ENCODE measurements at regions not wholly inside any gene's neighbourhood (a gene's known extent, or its start where the extent isn't known, plus 50 kb on each side); places are given as distances from the start of the nearest gene placed in this dataset.

DNA sequence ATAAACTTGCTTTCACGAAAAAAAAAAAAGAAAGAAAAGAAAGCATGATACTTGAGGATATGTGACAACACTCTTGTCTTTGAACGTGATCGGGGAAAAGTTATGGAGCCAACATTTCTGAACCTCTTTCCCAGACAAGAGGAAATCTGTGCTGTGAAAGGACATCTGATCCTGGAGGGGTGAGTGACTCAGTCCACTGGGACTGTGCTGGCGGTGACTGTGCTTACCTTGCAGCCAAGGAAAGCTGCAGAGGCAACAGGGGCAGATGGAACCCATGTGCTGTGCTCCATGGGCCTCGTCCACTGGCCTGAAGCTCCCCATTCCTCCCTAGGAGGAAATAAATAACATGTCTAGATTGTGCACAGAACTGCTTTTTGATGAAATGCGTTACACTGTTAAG, 116.5 kb upstream of the RAB11FIP2 start:
- TF ChIP-seq, protein P1, sequence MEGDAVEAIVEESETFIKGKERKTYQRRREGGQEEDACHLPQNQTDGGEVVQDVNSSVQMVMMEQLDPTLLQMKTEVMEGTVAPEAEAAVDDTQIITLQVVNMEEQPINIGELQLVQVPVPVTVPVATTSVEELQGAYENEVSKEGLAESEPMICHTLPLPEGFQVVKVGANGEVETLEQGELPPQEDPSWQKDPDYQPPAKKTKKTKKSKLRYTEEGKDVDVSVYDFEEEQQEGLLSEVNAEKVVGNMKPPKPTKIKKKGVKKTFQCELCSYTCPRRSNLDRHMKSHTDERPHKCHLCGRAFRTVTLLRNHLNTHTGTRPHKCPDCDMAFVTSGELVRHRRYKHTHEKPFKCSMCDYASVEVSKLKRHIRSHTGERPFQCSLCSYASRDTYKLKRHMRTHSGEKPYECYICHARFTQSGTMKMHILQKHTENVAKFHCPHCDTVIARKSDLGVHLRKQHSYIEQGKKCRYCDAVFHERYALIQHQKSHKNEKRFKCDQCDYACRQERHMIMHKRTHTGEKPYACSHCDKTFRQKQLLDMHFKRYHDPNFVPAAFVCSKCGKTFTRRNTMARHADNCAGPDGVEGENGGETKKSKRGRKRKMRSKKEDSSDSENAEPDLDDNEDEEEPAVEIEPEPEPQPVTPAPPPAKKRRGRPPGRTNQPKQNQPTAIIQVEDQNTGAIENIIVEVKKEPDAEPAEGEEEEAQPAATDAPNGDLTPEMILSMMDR (IDR thresholded peaks at IDR 0.05), result no peak
- TF ChIP-seq POLR2A (IDR thresholded peaks at IDR 0.05; ENCODE audit: low read depth) (no peak), EP300 (IDR thresholded peaks at IDR 0.05) (no peak)
